Esophagus muscularis mucosa (tissue), 4 donors: ENCODE measurements at regions not wholly inside any gene's neighbourhood (a gene's known extent, or its start where the extent isn't known, plus 50 kb on each side); places are given as distances from the start of the nearest gene placed in this dataset.

Source experiments
- DNase-seq: peaks from one replicate; pipeline ENCODE4 v3.0.0-alpha.2; 2017; ENCODE audit errors: extremely low spot score
- H3K27ac ChIP-seq, 4 donors: fragments of 200-600 bp; sonication (generic); replicated peaks in 1 of 4; 1 replicate in 3 of 4; 2 replicates in 1 of 4; pipeline ENCODE4 v1.5.1; 2016 to 2019; ENCODE audit warnings: mild to moderate bottlenecking in 1 of 4
- H3K27me3 ChIP-seq, 4 donors: fragments of 200-600 bp; sonication (generic); one replicate each; pipeline versions ENCODE4 v1.5.1 to v1.6.0; 2016 to 2019
- H3K36me3 ChIP-seq, 4 donors: fragments of 200-600 bp; sonication (generic); one replicate each; pipeline ENCODE4 v1.5.1; 2016 to 2019
- H3K4me1 ChIP-seq, 4 donors: fragments of 200-600 bp; sonication (generic); one replicate each; pipeline ENCODE4 v1.5.1; 2016 to 2019
- H3K4me3 ChIP-seq, 4 donors: fragments of 200-600 bp; sonication (generic); 1 replicate in 2 of 4; 2 replicates in 2 of 4; pipeline ENCODE4 v1.5.1; 2016 to 2019; ENCODE audit warnings: mild to moderate bottlenecking in 4 of 4, moderate library complexity in 1 of 4
- H3K9me3 ChIP-seq, 4 donors: fragments of 200-600 bp; sonication (generic); 1 replicate in 3 of 4; 2 replicates in 1 of 4; pipeline ENCODE4 v1.5.1; 2016 to 2019
- CTCF ChIP-seq, 3 experiments: fragments of 200-600 bp in 2 of 3; fragments of 450-650 bp in 1 of 3; sonication (generic) in 2 of 3; IDR thresholded peaks; one replicate each; pipeline ENCODE4 v1.5.1; 2017 to 2019; ENCODE audit warnings: antibody characterized with exemption in 3 of 3, mild to moderate bottlenecking in 2 of 3, moderate library complexity in 1 of 3
- EP300 ChIP-seq: sonication (generic); formaldehyde crosslinking; IDR thresholded peaks from one replicate; pipeline ENCODE4 v1.6.1; 2017; ENCODE audit warnings: antibody characterized with exemption
- POLR2A ChIP-seq: fragments of 450-650 bp; IDR thresholded peaks from one replicate; pipeline ENCODE4 v1.6.1; 2017; ENCODE audit warnings: antibody characterized with exemption, moderate library complexity, mild to moderate bottlenecking, low read depth
- POLR2AphosphoS5 ChIP-seq, 2 donors: sonication (generic); formaldehyde crosslinking; IDR thresholded peaks; one replicate each; pipeline ENCODE4 v1.6.1; 2017; ENCODE audit warnings: antibody characterized with exemption in 2 of 2
- WGBS: methylation state at CpG from one replicate; pipeline ENCODE4 v1.1.5; 2018; 5-methylcytosine and 5-hydroxymethylcytosine counted together
- intact Hi-C: fragments of 100-400 bp; cut with DNase I; formaldehyde crosslinking; loops from one replicate; pipeline ENCODE4 v1.15.1; 2023

GRCh38 chr2:123095219-123095835, 929.8 kb upstream of the CNTNAP5 start:
- no peaks in the 10 kb centered on the region for H3K9me3 ChIP-seq
- no peak for TF ChIP-seq EP300
- no peak for TF ChIP-seq POLR2A
- no peak for TF ChIP-seq CTCF (IDR thresholded peaks at IDR 0.05)
- no peak for TF ChIP-seq POLR2AphosphoS5 (IDR thresholded peaks at IDR 0.05)

GRCh38 chr2:123098619-123099018, 926.5 kb upstream of the CNTNAP5 start:
- Histone ChIP-seq H3K27me3 (no peaks in the 10 kb centered on the region), H3K27ac (no peak overlapping the region), H3K9me3 (no peaks in the 10 kb centered on the region), H3K36me3 (no peaks in the 10 kb centered on the region), H3K4me3 (no peak overlapping the region), H3K4me1 (no peaks in the 10 kb centered on the region)
- intact Hi-C loops, result no loop called here
- TF ChIP-seq POLR2A, result no peak
- TF ChIP-seq EP300, result no peak
- no peak for DNase-seq

More at GRCh38 chr2:123095219-123095835, 929.8 kb upstream of the CNTNAP5 start:
- no peak for DNase-seq
- no peaks in the 10 kb centered on the region for H3K27me3 ChIP-seq
- no peaks in the 10 kb centered on the region for H3K4me1 ChIP-seq
- intact Hi-C loops, result no loop called here
- H3K36me3 ChIP-seq, result no peaks in the 10 kb centered on the region
- H3K27ac ChIP-seq, result no peak overlapping the region
- 84% methylated on average over 13 of the region's 13 CpGs for WGBS
- no peak overlapping the region for H3K4me3 ChIP-seq

GRCh38 chr2:123101434-123101833, 923.7 kb upstream of the CNTNAP5 start:
- WGBS, result 36% methylated on average over 2 of the region's 2 CpGs
- no peaks in the 10 kb centered on the region for H3K36me3 ChIP-seq
- no peaks in the 10 kb centered on the region for H3K27me3 ChIP-seq
- no peaks in the 10 kb centered on the region for H3K4me1 ChIP-seq
- DNase-seq, result no peak
- no peak overlapping the region for H3K27ac ChIP-seq
- TF ChIP-seq CTCF (IDR thresholded peaks at IDR 0.05) (no peak), POLR2A (no peak), POLR2AphosphoS5 (IDR thresholded peaks at IDR 0.05) (no peak), EP300 (no peak)
- H3K9me3 ChIP-seq, result no peaks in the 10 kb centered on the region
- intact Hi-C loops, result no loop called here
- no peak overlapping the region for H3K4me3 ChIP-seq

- H3K4me1 ChIP-seq, result no peaks in the 10 kb centered on the region
- no peak for DNase-seq
- TF ChIP-seq CTCF (IDR thresholded peaks at IDR 0.05) (no peak), POLR2AphosphoS5 (IDR thresholded peaks at IDR 0.05) (no peak), POLR2A (no peak), EP300 (no peak)
- intact Hi-C loops, result no loop called here
- peaks cover 0 to 3% (median 0%) of the 10 kb centered on the region in 4 donors for H3K9me3 ChIP-seq
- no peak overlapping the region for H3K27ac ChIP-seq
- no peaks in the 10 kb centered on the region for H3K27me3 ChIP-seq
- no peaks in the 10 kb centered on the region for H3K36me3 ChIP-seq
- 77% methylated on average over 2 of the region's 2 CpGs for WGBS
- H3K4me3 ChIP-seq, result no peak overlapping the region
These were observed 921.2 kb upstream of the CNTNAP5 start for GRCh38 chr2:123103902-123104301.

GRCh38 chr2:123116595-123116994, 908.5 kb upstream of the CNTNAP5 start:
- TF ChIP-seq POLR2AphosphoS5 (IDR thresholded peaks at IDR 0.05) (no peak), EP300 (no peak), CTCF (IDR thresholded peaks at IDR 0.05) (no peak), POLR2A (no peak)
- Histone ChIP-seq H3K4me3 (no peak overlapping the region), H3K4me1 (no peaks in the 10 kb centered on the region), H3K27ac (no peak overlapping the region), H3K27me3 (no peaks in the 10 kb centered on the region), H3K36me3 (no peaks in the 10 kb centered on the region), H3K9me3 (peaks cover 0 to 3% (median 0%) of the 10 kb centered on the region in 4 donors)
- 72% methylated on average over 3 of the region's 3 CpGs for WGBS
- intact Hi-C loops, result no loop called here
- DNase-seq, result no peak
